Nephron (organoid): ENCODE measurements at regions not wholly inside any gene's neighbourhood (a gene's known extent, or its start where the extent isn't known, plus 50 kb on each side); places are given as distances from the start of the nearest gene placed in this dataset.

Experiments used
- H3K27ac Mint-ChIP-seq, 3 experiments: 2 replicates each; pipeline ENCODE4 v1.8.0; 2020; ENCODE audit warnings: mixed read lengths in 3 of 3, mild to moderate bottlenecking in 2 of 3, moderate library complexity in 1 of 3
- H3K27me3 Mint-ChIP-seq: 2 replicates; pipeline ENCODE4 v1.8.0; 2021; ENCODE audit warnings: low read depth, mild to moderate bottlenecking, moderate library complexity, mixed read lengths
- H3K36me3 Mint-ChIP-seq: 2 replicates; pipeline ENCODE4 v1.8.0; 2020; ENCODE audit warnings: low read depth, mixed read lengths
- H3K4me1 Mint-ChIP-seq: 2 replicates; pipeline ENCODE4 v1.8.0; 2020; ENCODE audit warnings: mixed read lengths
- H3K4me3 Mint-ChIP-seq, 3 experiments: 2 replicates each; pipeline ENCODE4 v1.8.0; 2020; ENCODE audit warnings: mild to moderate bottlenecking in 3 of 3, mixed read lengths in 3 of 3, moderate library complexity in 2 of 3
- H3K9me3 Mint-ChIP-seq: 2 replicates; pipeline ENCODE4 v1.8.0; 2020; ENCODE audit warnings: mixed read lengths
- CTCF ChIP-seq, 3 experiments: fragments of 200-600 bp; sonication (generic); IDR thresholded peaks; one replicate each; pipeline ENCODE4 v1.5.0; 2021; ENCODE audit warnings: antibody characterized with exemption in 3 of 3; ENCODE audit not compliant: unreplicated experiment in 3 of 3

GRCh38 chr20:40809361-40809760, 120.3 kb upstream of the MAFB start:
- Mint-ChIP-seq H3K36me3 (no peaks in the 10 kb centered on the region), H3K9me3 (no peaks in the 10 kb centered on the region), H3K27ac (no peak overlapping the region), H3K4me1 (peaks cover 34% of the 10 kb centered on the region), H3K27me3 (peaks cover 37% of the 10 kb centered on the region), H3K4me3 (no peak overlapping the region)
- no peak for TF ChIP-seq CTCF (IDR thresholded peaks at IDR 0.05; ENCODE audit: unreplicated experiment in 3 of 3)

- TF ChIP-seq CTCF (IDR thresholded peaks at IDR 0.05; ENCODE audit: unreplicated experiment in 3 of 3) = no peak
- Mint-ChIP-seq H3K9me3 (no peaks in the 10 kb centered on the region), H3K36me3 (no peaks in the 10 kb centered on the region), H3K4me3 (no peak overlapping the region), H3K27me3 (peaks cover 27% of the 10 kb centered on the region), H3K4me1 (peaks cover 34% of the 10 kb centered on the region), H3K27ac (peak overlapping the region in 1 of 3 experiments; percentile 6)
These were observed 121.4 kb upstream of the MAFB start for GRCh38 chr20:40810332-40811000.

- H3K9me3 Mint-ChIP-seq = no peaks in the 10 kb centered on the region
- TF ChIP-seq CTCF (IDR thresholded peaks at IDR 0.05; ENCODE audit: unreplicated experiment in 3 of 3) = no peak
- no peak overlapping the region for H3K27ac Mint-ChIP-seq
- peaks cover 23% of the 10 kb centered on the region for H3K27me3 Mint-ChIP-seq
- H3K36me3 Mint-ChIP-seq = no peaks in the 10 kb centered on the region
- no peak overlapping the region for H3K4me3 Mint-ChIP-seq
- H3K4me1 Mint-ChIP-seq = peaks cover 34% of the 10 kb centered on the region
These were observed 122.0 kb upstream of the MAFB start for GRCh38 chr20:40811004-40811403.

GRCh38 chr20:40811660-40812414, 122.8 kb upstream of the MAFB start:
- Mint-ChIP-seq H3K27ac (no peak overlapping the region), H3K9me3 (no peaks in the 10 kb centered on the region), H3K36me3 (no peaks in the 10 kb centered on the region), H3K4me1 (peaks cover 32% of the 10 kb centered on the region), H3K27me3 (peaks cover 25% of the 10 kb centered on the region), H3K4me3 (no peak overlapping the region)
- peak in 1 of 3 experiments; percentile 18 for TF ChIP-seq CTCF (IDR thresholded peaks at IDR 0.05; ENCODE audit: unreplicated experiment in 3 of 3)

- peak overlapping the region in 1 of 3 experiments; percentile 5 for H3K27ac Mint-ChIP-seq
- no peak for TF ChIP-seq CTCF (IDR thresholded peaks at IDR 0.05; ENCODE audit: unreplicated experiment in 3 of 3)
- no peaks in the 10 kb centered on the region for H3K9me3 Mint-ChIP-seq
- H3K4me3 Mint-ChIP-seq = no peak overlapping the region
- no peaks in the 10 kb centered on the region for H3K36me3 Mint-ChIP-seq
- peaks cover 19% of the 10 kb centered on the region for H3K27me3 Mint-ChIP-seq
- H3K4me1 Mint-ChIP-seq = peaks cover 26% of the 10 kb centered on the region
These were observed 123.4 kb upstream of the MAFB start for GRCh38 chr20:40812415-40812925.
